ENCODE measurements at regions not wholly inside any gene's neighbourhood (a gene's known extent, or its start where the extent isn't known, plus 50 kb on each side); places are given as distances from the start of the nearest gene placed in this dataset.

- no peak overlapping the region for H3K4me2 ChIP-seq (ENCODE audit: low read depth, low read length)
- intact Hi-C loops (cut with micrococcal nuclease), result no loop called here
- TF ChIP-seq RFX5 (IDR thresholded peaks at IDR 0.05; ENCODE audit: low read depth, low read length) (no peak), NFE2L2 (IDR thresholded peaks at IDR 0.05; ENCODE audit: low read depth, low read length) (no peak), USF2 (IDR thresholded peaks at IDR 0.05; ENCODE audit: low read depth, low read length) (no peak), POLR2A (IDR thresholded peaks at IDR 0.05; ENCODE audit: low read depth, low read length) (no peak), CHD1 (IDR thresholded peaks at IDR 0.05; ENCODE audit: low read depth, low read length) (no peak), MXI1 (IDR thresholded peaks at IDR 0.05; ENCODE audit: borderline replicate concordance, low read depth, low read length) (no peak), RCOR1 (IDR thresholded peaks at IDR 0.05; ENCODE audit: insufficient replicate concordance, low read length) (no peak), FOS (IDR thresholded peaks at IDR 0.05; ENCODE audit: low read depth, low read length) (no peak), SMC3 (IDR thresholded peaks at IDR 0.05; ENCODE audit: low read depth, low read length) (no peak), RAD21 (IDR thresholded peaks at IDR 0.05; ENCODE audit: low read length) (no peak), BHLHE40 (IDR thresholded peaks at IDR 0.05; ENCODE audit: low read depth, low read length) (no peak), ELK1 (IDR thresholded peaks at IDR 0.05; ENCODE audit: borderline replicate concordance, low read depth, low read length) (no peak)
- TF ChIP-seq, protein P1, sequence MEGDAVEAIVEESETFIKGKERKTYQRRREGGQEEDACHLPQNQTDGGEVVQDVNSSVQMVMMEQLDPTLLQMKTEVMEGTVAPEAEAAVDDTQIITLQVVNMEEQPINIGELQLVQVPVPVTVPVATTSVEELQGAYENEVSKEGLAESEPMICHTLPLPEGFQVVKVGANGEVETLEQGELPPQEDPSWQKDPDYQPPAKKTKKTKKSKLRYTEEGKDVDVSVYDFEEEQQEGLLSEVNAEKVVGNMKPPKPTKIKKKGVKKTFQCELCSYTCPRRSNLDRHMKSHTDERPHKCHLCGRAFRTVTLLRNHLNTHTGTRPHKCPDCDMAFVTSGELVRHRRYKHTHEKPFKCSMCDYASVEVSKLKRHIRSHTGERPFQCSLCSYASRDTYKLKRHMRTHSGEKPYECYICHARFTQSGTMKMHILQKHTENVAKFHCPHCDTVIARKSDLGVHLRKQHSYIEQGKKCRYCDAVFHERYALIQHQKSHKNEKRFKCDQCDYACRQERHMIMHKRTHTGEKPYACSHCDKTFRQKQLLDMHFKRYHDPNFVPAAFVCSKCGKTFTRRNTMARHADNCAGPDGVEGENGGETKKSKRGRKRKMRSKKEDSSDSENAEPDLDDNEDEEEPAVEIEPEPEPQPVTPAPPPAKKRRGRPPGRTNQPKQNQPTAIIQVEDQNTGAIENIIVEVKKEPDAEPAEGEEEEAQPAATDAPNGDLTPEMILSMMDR (conservative IDR thresholded peaks at IDR 0.05; ENCODE audit: low read depth, low read length), result no peak
- no TSS peak for BruUV-seq (replicated peaks)
- ATAC-seq (ENCODE audit: low read depth) (no peak), DNase-seq (no peak)
- no peak overlapping the region for H3K27ac ChIP-seq (ENCODE audit: insufficient read depth, low read length)
- H3K14ac ChIP-seq (replicated peaks; ENCODE audit: low read depth, low read length), result no peak overlapping the region
- H3K9me1 ChIP-seq (ENCODE audit: insufficient read depth, low read length), result no peaks in the 10 kb centered on the region
- no peak overlapping the region for H2BK20ac ChIP-seq (ENCODE audit: low read depth, low read length)
- no peak overlapping the region for H2BK5ac ChIP-seq (ENCODE audit: low read depth, low read length, poor library complexity, severe bottlenecking)
- no peak overlapping the region for H2AFZ ChIP-seq (replicated peaks; ENCODE audit: low read length, poor library complexity)
- 100% methylated on average over 2 of the region's 3 CpGs; no CpG with 5 or more reads in 1 of the 2 experiments for WGBS, 2 experiments (ENCODE audit: extremely low coverage in 2 of 2, insufficient read length in 1 of 2)
- H3K79me1 ChIP-seq (ENCODE audit: low read depth in 1 of 2, low read length in 2 of 2), result no peaks in the 10 kb centered on the region
- no peak overlapping the region for H3K56ac ChIP-seq (ENCODE audit: extremely low read depth, insufficient read depth, low read length)
- ChIA-PET POLR2A (ENCODE audit: unreplicated experiment) (no interaction called here), CTCF (no interaction called here)
- H4K5ac ChIP-seq (ENCODE audit: low read depth, low read length), result no peak overlapping the region
- no peaks in the 10 kb centered on the region for H3K9me3 ChIP-seq (ENCODE audit: control insufficient read depth, insufficient read depth, low read length)
- H3K27me3 ChIP-seq (ENCODE audit: control insufficient read depth, insufficient read depth, low read length), result peaks cover 15% of the 10 kb centered on the region
- no peak overlapping the region for H2AK5ac ChIP-seq (ENCODE audit: low read depth, low read length)
- no peaks in the 10 kb centered on the region for H3K36me3 ChIP-seq (ENCODE audit: control insufficient read depth, insufficient read depth, low read length)
- in situ Hi-C loops (cut with MboI; ENCODE audit: low sequenced_read_pairs), result no loop called here
- no peak overlapping the region for H3K9ac ChIP-seq (ENCODE audit: low read depth, low read length)
- H3K18ac ChIP-seq (ENCODE audit: low read depth, low read length), result no peak overlapping the region
- H3K4ac ChIP-seq (ENCODE audit: low read depth, low read length), result no peak overlapping the region; the same call in 1 of the 2 replicates
- H2AK9ac ChIP-seq (replicated peaks; ENCODE audit: low read depth, low read length, poor library complexity), result no peak overlapping the region
- no peaks in the 10 kb centered on the region for H4K20me1 ChIP-seq (ENCODE audit: insufficient read depth, low read length)
- dilution Hi-C loops (cut with HindIII; ENCODE audit: low sequenced_read_pairs, unreplicated experiment), result no loop called here
- H4K91ac ChIP-seq (ENCODE audit: insufficient read depth, low read depth, low read length), result no peak overlapping the region
- H2BK120ac ChIP-seq (ENCODE audit: low read depth, low read length), result no peak overlapping the region
- H4K8ac ChIP-seq (ENCODE audit: low read depth in 2 of 2, low read length in 2 of 2), result no peak overlapping the region
- H3K23ac ChIP-seq (ENCODE audit: low read depth, low read length), result no peak overlapping the region
- no peak overlapping the region for H3K4me3 ChIP-seq (ENCODE audit: insufficient read depth, low read depth, low read length)
- H2BK15ac ChIP-seq (ENCODE audit: low read depth, low read length), result no peak overlapping the region
- no peaks in the 10 kb centered on the region for H3K4me1 ChIP-seq (ENCODE audit: control insufficient read depth, insufficient read depth, low read length)
These were observed 216.8 kb downstream of the VAPA start for GRCh38 chr18:10130606-10131005.

Data from IMR-90 (cell line).